Kidney (tissue), 13 donors: ENCODE measurements at regions not wholly inside any gene's neighbourhood (a gene's known extent, or its start where the extent isn't known, plus 50 kb on each side); places are given as distances from the start of the nearest gene placed in this dataset.

Experiments used
- DNase-seq, 5 donors: peaks; one replicate each; pipeline ENCODE4 v3.0.0-alpha.2; 2013 to 2020
- FAIRE-seq: peaks from 2 replicates; lab custom pipeline; 2012; peaks lifted over from hg19 to GRCh38; lab: Jason Lieb, UNC
- H3K27ac ChIP-seq, 2 donors: one replicate each; pipeline ENCODE4 v1.7.0; 2013; ENCODE audit warnings: low read depth in 2 of 2, low read length in 2 of 2, inconsistent platforms in 1 of 2
- H3K27me3 ChIP-seq: one replicate; pipeline ENCODE4 v1.7.1; 2013; ENCODE audit warnings: low read length, inconsistent platforms; ENCODE audit not compliant: control insufficient read depth, insufficient read depth
- H3K36me3 ChIP-seq, 3 donors: one replicate each; pipeline versions ENCODE4 v1.7.0 to v1.7.1; 2013; ENCODE audit warnings: low read length in 3 of 3, control low read depth in 1 of 3, inconsistent platforms in 1 of 3; ENCODE audit not compliant: insufficient read depth in 3 of 3, control insufficient read depth in 2 of 3
- H3K4me1 ChIP-seq, 3 donors: one replicate each; pipeline versions ENCODE4 v1.7.0 to v1.7.1; 2013; ENCODE audit warnings: low read length in 3 of 3, inconsistent platforms in 1 of 3, low read depth in 1 of 3; ENCODE audit not compliant: control insufficient read depth in 2 of 3, insufficient read depth in 2 of 3
- H3K4me3 ChIP-seq, 3 donors: one replicate each; pipeline versions ENCODE4 v1.7.0 to v1.8.1; 2013; ENCODE audit warnings: low read length in 3 of 3, control low read depth in 1 of 3, inconsistent platforms in 1 of 3
- H3K9ac ChIP-seq, 3 donors: one replicate each; pipeline versions ENCODE4 v1.7.0 to v1.7.1; 2013; ENCODE audit warnings: low read length in 3 of 3, control low read depth in 1 of 3, inconsistent platforms in 1 of 3
- H3K9me3 ChIP-seq, 3 donors: one replicate each; pipeline versions ENCODE4 v1.7.0 to v1.7.1; 2013; ENCODE audit warnings: low read length in 3 of 3, control low read depth in 1 of 3, inconsistent platforms in 1 of 3; ENCODE audit not compliant: control insufficient read depth in 2 of 3, insufficient read depth in 1 of 3
- CTCF ChIP-seq: IDR thresholded peaks from 3 replicates; pipeline ENCODE4 v1.5.1; 2012; ENCODE audit warnings: mild to moderate bottlenecking, moderate library complexity, borderline replicate concordance; ENCODE audit not compliant: insufficient read depth; ENCODE audit errors: extremely low read depth
- intact Hi-C: fragments of 100-400 bp; cut with DNase I; formaldehyde crosslinking; loops from one replicate; pipeline ENCODE4 v1.11.1; 2022
- donor health status: control.
- donor health status: control.
- donor health status: control.
- donor health status: control.
- donor health status: control.
- donor health status: DM: yes; HTN: yes; CAD: no.
- donor health status: Normal renal cell carcinoma (clear cell type).

GRCh38 chr7:21092766-21093702 lies 306.3 kb upstream of the SP8 start:
- Histone ChIP-seq H3K36me3 (no peaks in the 10 kb centered on the region), H3K4me3 (no peak overlapping the region), H3K9me3 (no peaks in the 10 kb centered on the region), H3K27ac (no peak overlapping the region), H3K9ac (no peak overlapping the region), H3K4me1 (no peaks in the 10 kb centered on the region), H3K27me3 (no peaks in the 10 kb centered on the region)
- no peak for FAIRE-seq
- no peak for TF ChIP-seq CTCF
- no peak for DNase-seq
- intact Hi-C loops = no loop called here

GRCh38 chr7:21094589-21094988 lies 307.9 kb upstream of the SP8 start:
- no peak overlapping the region for H3K27ac ChIP-seq
- no peaks in the 10 kb centered on the region for H3K9me3 ChIP-seq
- H3K4me1 ChIP-seq = no peaks in the 10 kb centered on the region
- H3K4me3 ChIP-seq = no peak overlapping the region
- H3K27me3 ChIP-seq = no peaks in the 10 kb centered on the region
- no peak for TF ChIP-seq CTCF
- intact Hi-C loops = no loop called here
- no peaks in the 10 kb centered on the region for H3K36me3 ChIP-seq
- no peak overlapping the region for H3K9ac ChIP-seq
- DNase-seq (no peak), FAIRE-seq (no peak)

- no peaks in the 10 kb centered on the region for H3K27me3 ChIP-seq
- TF ChIP-seq CTCF = no peak
- H3K4me1 ChIP-seq = no peaks in the 10 kb centered on the region
- no peak overlapping the region for H3K4me3 ChIP-seq
- FAIRE-seq (no peak), DNase-seq (no peak)
- intact Hi-C loops = no loop called here
- H3K9me3 ChIP-seq = no peaks in the 10 kb centered on the region
- no peak overlapping the region for H3K27ac ChIP-seq
- H3K9ac ChIP-seq = no peak overlapping the region
- no peaks in the 10 kb centered on the region for H3K36me3 ChIP-seq
Measured at GRCh38 chr7:21099432-21099831, 312.7 kb upstream of the SP8 start.
